Smooth muscle cell (in vitro differentiated cells): ENCODE measurements at regions not wholly inside any gene's neighbourhood (a gene's known extent, or its start where the extent isn't known, plus 50 kb on each side); places are given as distances from the start of the nearest gene placed in this dataset.

ENCODE experiments used
- DNase-seq: peaks from one replicate; lab custom pipeline; 2025; ENCODE audit not compliant: unreplicated experiment; lab: John Stamatoyannopoulos, UW
- H2AFZ ChIP-seq: fragments of 200-600 bp; sonication (generic); 2 replicates; pipeline ENCODE4 v1.6.0; 2016; ENCODE audit warnings: antibody characterized with exemption, low read depth, mild to moderate bottlenecking
- H3F3A ChIP-seq: fragments of 200-600 bp; sonication (generic); 2 replicates; pipeline ENCODE4 v1.6.0; 2017; ENCODE audit warnings: antibody characterized with exemption, low read depth
- H3K27ac ChIP-seq: fragments of 200-600 bp; sonication (generic); 2 replicates; pipeline ENCODE4 v1.5.1; 2016; ENCODE audit warnings: low read depth, mild to moderate bottlenecking
- H3K27me3 ChIP-seq: fragments of 200-600 bp; sonication (generic); 2 replicates; pipeline ENCODE4 v1.6.1; 2016; ENCODE audit warnings: low read depth, mild to moderate bottlenecking
- H3K36me3 ChIP-seq: fragments of 200-600 bp; sonication (generic); 2 replicates; pipeline ENCODE4 v1.5.1; 2016; ENCODE audit warnings: low read depth
- H3K4me1 ChIP-seq: fragments of 200-600 bp; sonication (generic); 2 replicates; pipeline ENCODE4 v1.5.1; 2016; ENCODE audit warnings: low read depth
- H3K4me2 ChIP-seq: fragments of 200-600 bp; sonication (generic); 2 replicates; pipeline ENCODE4 v1.6.0; 2016; ENCODE audit warnings: mild to moderate bottlenecking
- H3K4me3 ChIP-seq: fragments of 200-600 bp; sonication (generic); 2 replicates; pipeline ENCODE4 v1.5.1; 2016; ENCODE audit warnings: mild to moderate bottlenecking
- H3K79me2 ChIP-seq: fragments of 200-600 bp; sonication (generic); 2 replicates; pipeline ENCODE4 v1.6.0; 2016; ENCODE audit warnings: low read depth, mild to moderate bottlenecking
- H3K9ac ChIP-seq: fragments of 200-600 bp; sonication (generic); 2 replicates; pipeline ENCODE4 v1.6.0; 2016; ENCODE audit warnings: low read depth
- H3K9me3 ChIP-seq: fragments of 200-600 bp; sonication (generic); replicated peaks from 2 replicates; pipeline ENCODE4 v1.5.1; 2016; ENCODE audit warnings: low read depth
- H4K20me1 ChIP-seq: fragments of 200-600 bp; sonication (generic); 2 replicates; pipeline ENCODE4 v1.6.0; 2016; ENCODE audit warnings: low read depth
- CTCF ChIP-seq: fragments of 200-600 bp; sonication (generic); IDR thresholded peaks from 2 replicates; pipeline ENCODE4 v1.5.1; 2017; ENCODE audit warnings: borderline replicate concordance, mild to moderate bottlenecking, antibody characterized with exemption; ENCODE audit not compliant: insufficient read depth, poor library complexity, severe bottlenecking
- WGBS: methylation state at CpG from one replicate; pipeline ENCODE4 v1.1.7; 2016; ENCODE audit warnings: low lambda C conversion rate; 5-methylcytosine and 5-hydroxymethylcytosine counted together

- no peak for DNase-seq
- peak overlapping the region; percentile 58 for H3K4me2 ChIP-seq
Observed at GRCh38 chr3:139774560-139775302, 97.0 kb upstream of the NMNAT3 start.

GRCh38 chr3:139772539-139773500 lies 95.0 kb upstream of the NMNAT3 start:
- Histone ChIP-seq H3K9ac (peak overlapping the region; percentile 49), H3K79me2 (no peaks in the 10 kb centered on the region), H3K4me3 (no peak overlapping the region), H3K27ac (peak overlapping the region; percentile 86), H4K20me1 (no peaks in the 10 kb centered on the region), H3F3A (peaks cover 14% of the 10 kb centered on the region), H2AFZ (no peak overlapping the region), H3K4me2 (peak overlapping the region; percentile 58), H3K36me3 (no peaks in the 10 kb centered on the region), H3K27me3 (no peaks in the 10 kb centered on the region), H3K9me3 (no peaks in the 10 kb centered on the region), H3K4me1 (peaks cover 19% of the 10 kb centered on the region)
- DNase-seq = no peak
- no peak for TF ChIP-seq CTCF
- WGBS = 47% methylated on average over 7 of the region's 7 CpGs

More at GRCh38 chr3:139774560-139775302, 97.0 kb upstream of the NMNAT3 start:
- no peak overlapping the region for H2AFZ ChIP-seq
- H3K36me3 ChIP-seq = no peaks in the 10 kb centered on the region
- H3K27ac ChIP-seq = peak overlapping the region; percentile 86
- H3F3A ChIP-seq = peaks cover 14% of the 10 kb centered on the region
- 32% methylated on average over 7 of the region's 7 CpGs for WGBS
- no peaks in the 10 kb centered on the region for H3K27me3 ChIP-seq
- no peaks in the 10 kb centered on the region for H4K20me1 ChIP-seq
- no peak for TF ChIP-seq CTCF
- peak overlapping the region; percentile 60 for H3K9ac ChIP-seq
- H3K4me3 ChIP-seq = no peak overlapping the region
- peaks cover 19% of the 10 kb centered on the region for H3K4me1 ChIP-seq
- H3K9me3 ChIP-seq = no peaks in the 10 kb centered on the region
- no peaks in the 10 kb centered on the region for H3K79me2 ChIP-seq

GRCh38 chr3:139771331-139771730 lies 93.6 kb upstream of the NMNAT3 start:
- Histone ChIP-seq H3K9me3 (no peaks in the 10 kb centered on the region), H3K36me3 (no peaks in the 10 kb centered on the region), H3K4me1 (peaks cover 19% of the 10 kb centered on the region), H3K4me2 (no peak overlapping the region), H3K27me3 (no peaks in the 10 kb centered on the region), H3K27ac (no peak overlapping the region), H2AFZ (no peak overlapping the region), H3F3A (peaks cover 14% of the 10 kb centered on the region), H3K79me2 (no peaks in the 10 kb centered on the region), H4K20me1 (no peaks in the 10 kb centered on the region), H3K9ac (no peak overlapping the region), H3K4me3 (no peak overlapping the region)
- WGBS = 82% methylated on average over 2 of the region's 2 CpGs
- DNase-seq = no peak
- TF ChIP-seq CTCF = no peak
